ENCODE measurements at regions not wholly inside any gene's neighbourhood (a gene's known extent, or its start where the extent isn't known, plus 50 kb on each side); places are given as distances from the start of the nearest gene placed in this dataset.

GRCh38 chr21:19712441-19712840 lies 1285.8 kb upstream of the NCAM2 start:
- no peak for DNase-seq

- no peak for DNase-seq
Observed at GRCh38 chr21:19713313-19713712, 1284.9 kb upstream of the NCAM2 start.

GRCh38 chr21:19724081-19724480 lies 1274.1 kb upstream of the NCAM2 start:
- DNase-seq = no peak

- no peak for DNase-seq
Observed at GRCh38 chr21:19731251-19731650, 1267.0 kb upstream of the NCAM2 start.

GRCh38 chr21:19759836-19760235 lies 1238.4 kb upstream of the NCAM2 start:
- DNase-seq = no peak

GRCh38 chr21:19767546-19767945 lies 1230.7 kb upstream of the NCAM2 start:
- no peak for DNase-seq

- no peak for DNase-seq
Observed at GRCh38 chr21:19771881-19772280, 1226.3 kb upstream of the NCAM2 start.

GRCh38 chr21:19776076-19776475 lies 1222.1 kb upstream of the NCAM2 start:
- no peak for DNase-seq

- DNase-seq = no peak
Observed at GRCh38 chr21:19781881-19782652, 1216.1 kb upstream of the NCAM2 start.

GRCh38 chr21:19785941-19786340 lies 1212.3 kb upstream of the NCAM2 start:
- DNase-seq = no peak

- DNase-seq = no peak
Observed at GRCh38 chr21:19792004-19792403, 1206.2 kb upstream of the NCAM2 start.

GRCh38 chr21:19807201-19807600 lies 1191.0 kb upstream of the NCAM2 start:
- no peak for DNase-seq

- DNase-seq = no peak
Observed at GRCh38 chr21:19810779-19811178, 1187.4 kb upstream of the NCAM2 start.

GRCh38 chr21:19830446-19830845 lies 1167.8 kb upstream of the NCAM2 start:
- peak; percentile 85 for DNase-seq

GRCh38 chr21:19832551-19832950 lies 1165.7 kb upstream of the NCAM2 start:
- DNase-seq = peak; percentile 24

GRCh38 chr21:19833082-19833481 lies 1165.1 kb upstream of the NCAM2 start:
- peak; percentile 39 for DNase-seq

- DNase-seq = no peak
Observed at GRCh38 chr21:19842601-19843000, 1155.6 kb upstream of the NCAM2 start.

- no peak for DNase-seq
Observed at GRCh38 chr21:19844334-19844733, 1153.9 kb upstream of the NCAM2 start.

- peak; percentile 82 for DNase-seq
Observed at GRCh38 chr21:19850157-19850556, 1148.1 kb upstream of the NCAM2 start.

- no peak for DNase-seq
Observed at GRCh38 chr21:19853061-19853460, 1145.1 kb upstream of the NCAM2 start.

- no peak for DNase-seq
Observed at GRCh38 chr21:19853709-19854575, 1144.3 kb upstream of the NCAM2 start.

- DNase-seq = no peak
Observed at GRCh38 chr21:19855522-19855921, 1142.7 kb upstream of the NCAM2 start.

GRCh38 chr21:19864476-19864875 lies 1133.7 kb upstream of the NCAM2 start:
- DNase-seq = no peak

GRCh38 chr21:19870682-19871081 lies 1127.5 kb upstream of the NCAM2 start:
- no peak for DNase-seq

Data from OCI-M1 (cell line).